ENCODE measurements at regions not wholly inside any gene's neighbourhood (a gene's known extent, or its start where the extent isn't known, plus 50 kb on each side); places are given as distances from the start of the nearest gene placed in this dataset.

DNA sequence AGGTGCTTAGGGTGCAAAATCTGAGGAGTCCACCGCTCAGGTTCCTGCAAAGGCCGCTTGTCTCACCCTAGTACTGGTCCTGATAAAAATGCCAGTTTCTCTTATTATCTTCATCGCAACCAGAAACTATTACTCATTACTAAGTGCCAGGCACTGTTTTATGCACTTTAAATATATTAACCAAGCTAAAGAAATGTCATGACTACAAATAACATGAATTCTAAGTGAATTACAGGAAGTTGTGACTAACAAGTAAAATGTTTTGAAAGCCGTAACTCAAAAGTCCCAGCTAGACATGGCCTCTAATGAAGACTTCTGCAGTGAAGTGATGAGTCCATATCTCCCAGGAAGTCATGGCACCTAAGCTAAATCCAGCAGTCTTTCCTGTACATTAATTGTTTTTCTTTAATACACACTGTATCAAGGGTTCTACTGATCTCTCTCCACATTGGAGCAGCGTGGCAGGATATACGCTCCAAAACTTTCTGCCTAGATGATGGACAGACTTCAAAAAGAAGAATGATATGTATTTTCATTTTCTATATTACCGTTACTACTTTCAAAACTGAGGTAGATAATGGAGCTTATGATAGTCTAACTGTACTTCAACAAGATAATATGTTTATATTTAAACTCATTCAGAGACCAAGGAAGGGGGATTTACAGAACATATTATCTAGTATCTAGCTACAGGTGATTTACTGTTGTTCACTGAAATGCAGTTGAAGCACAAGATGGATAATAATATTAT lies 117.3 kb upstream of the ARID2 start:
- H3K4me3 Mint-ChIP-seq: no peak overlapping the region
- no peak overlapping the region for H3K27ac Mint-ChIP-seq
- no peak for DNase-seq
- no peaks in the 10 kb centered on the region for H3K36me3 Mint-ChIP-seq
- H3K9me3 Mint-ChIP-seq: no peaks in the 10 kb centered on the region
- peak in 1 of 2 donors; percentile 14 for ATAC-seq (replicated peaks)
- peaks cover 0 to 7% of the 10 kb centered on the region in 2 donors for H3K27me3 Mint-ChIP-seq
- peaks cover 0 to 6% of the 10 kb centered on the region in 2 donors for H3K4me1 Mint-ChIP-seq

DNA sequence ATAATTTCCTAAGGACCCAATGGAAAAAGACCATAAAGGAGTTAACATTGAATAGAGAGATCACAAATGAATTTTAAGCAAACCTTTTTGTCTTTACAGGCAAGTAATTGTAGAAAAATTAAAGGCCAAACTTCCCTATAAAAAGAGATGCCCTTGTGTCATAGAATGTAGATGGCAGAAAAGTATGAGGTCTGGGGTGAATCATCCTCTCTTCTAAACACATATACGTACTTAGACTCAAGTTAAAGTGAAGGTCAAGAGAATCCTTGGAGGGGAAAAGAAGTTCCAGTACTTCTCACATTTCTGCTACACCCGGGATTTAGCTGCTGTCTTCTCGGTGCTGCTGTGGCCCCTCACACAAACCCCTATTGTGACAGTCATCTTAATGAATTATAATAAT lies 116.2 kb upstream of the ARID2 start:
- no peaks in the 10 kb centered on the region for H3K36me3 Mint-ChIP-seq
- no peak overlapping the region for H3K27ac Mint-ChIP-seq
- no peaks in the 10 kb centered on the region for H3K27me3 Mint-ChIP-seq
- H3K9me3 Mint-ChIP-seq: no peaks in the 10 kb centered on the region
- DNase-seq (no peak), ATAC-seq (replicated peaks) (no peak)
- H3K4me3 Mint-ChIP-seq: no peak overlapping the region
- H3K4me1 Mint-ChIP-seq: peaks cover 0 to 6% of the 10 kb centered on the region in 2 donors

DNA sequence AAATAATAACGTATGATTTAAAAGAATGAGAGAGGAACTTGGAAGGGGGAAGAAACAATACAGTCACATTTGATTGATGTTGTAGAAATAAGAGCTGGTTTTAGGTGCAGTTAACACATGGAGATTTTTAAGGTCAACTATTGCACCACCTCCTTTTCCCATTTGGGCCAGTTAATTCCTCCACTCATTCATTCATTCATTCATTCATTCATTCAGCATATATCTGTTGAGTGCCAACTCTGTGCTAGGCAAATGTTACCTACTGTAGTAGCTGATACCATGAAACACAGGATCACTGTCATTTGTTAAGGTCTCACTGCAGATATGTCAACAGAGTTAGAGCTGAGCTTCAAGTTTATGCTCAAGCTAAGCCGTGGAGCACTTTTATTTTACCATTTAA lies 115.7 kb upstream of the ARID2 start:
- Mint-ChIP-seq H3K27me3 (no peaks in the 10 kb centered on the region), H3K4me3 (no peak overlapping the region), H3K36me3 (no peaks in the 10 kb centered on the region), H3K4me1 (peaks cover 0 to 9% of the 10 kb centered on the region in 2 donors), H3K27ac (no peak overlapping the region), H3K9me3 (no peaks in the 10 kb centered on the region)
- ATAC-seq (replicated peaks): no peak
- no peak for DNase-seq

DNA sequence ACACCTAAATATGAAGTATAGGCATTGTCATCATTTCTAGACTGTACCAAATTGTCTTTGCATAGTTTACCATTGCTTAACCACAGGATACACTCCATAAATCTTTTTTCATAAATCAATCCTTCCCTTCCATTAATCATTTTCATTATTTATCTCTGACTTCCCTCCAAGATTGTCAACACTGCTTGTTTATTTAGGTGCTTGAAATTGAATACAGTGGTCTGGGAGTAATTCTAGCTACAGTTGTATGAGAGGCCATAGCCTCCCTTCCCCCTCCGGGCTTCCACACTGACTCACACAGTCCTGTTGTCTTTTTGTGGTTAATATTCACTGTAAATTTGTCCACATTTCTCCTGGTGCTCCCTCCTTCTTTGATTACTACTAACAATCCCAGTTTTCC lies 114.2 kb upstream of the ARID2 start:
- no peak for DNase-seq
- peaks cover 0 to 9% of the 10 kb centered on the region in 2 donors for H3K4me1 Mint-ChIP-seq
- H3K27me3 Mint-ChIP-seq: no peaks in the 10 kb centered on the region
- ATAC-seq (replicated peaks): no peak
- H3K4me3 Mint-ChIP-seq: no peak overlapping the region
- H3K36me3 Mint-ChIP-seq: no peaks in the 10 kb centered on the region
- no peaks in the 10 kb centered on the region for H3K9me3 Mint-ChIP-seq
- H3K27ac Mint-ChIP-seq: no peak overlapping the region

DNA sequence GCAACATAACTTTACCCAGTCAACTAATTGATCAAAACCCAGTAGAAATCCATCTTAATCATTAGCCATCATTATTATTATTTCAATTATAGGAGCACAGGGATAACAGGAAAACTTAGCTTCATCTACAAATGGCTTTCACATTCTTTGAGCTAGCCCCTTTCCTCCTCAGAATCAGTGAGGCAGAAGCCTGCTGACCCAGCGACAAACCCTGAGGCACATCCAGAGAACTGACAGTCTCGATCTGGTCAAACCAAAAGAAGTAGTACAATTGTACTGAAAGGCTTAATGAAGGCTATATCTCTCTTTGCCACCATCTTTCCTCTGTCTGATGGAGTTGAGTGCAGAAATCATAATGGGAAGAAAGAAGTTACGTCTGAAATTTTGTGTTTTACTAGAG lies 109.8 kb upstream of the ARID2 start:
- no peak overlapping the region for H3K4me3 Mint-ChIP-seq
- H3K9me3 Mint-ChIP-seq: peaks cover 0 to 6% of the 10 kb centered on the region in 2 donors
- ATAC-seq (replicated peaks) (no peak), DNase-seq (no peak)
- H3K27ac Mint-ChIP-seq: no peak overlapping the region
- peaks cover 0 to 3% of the 10 kb centered on the region in 2 donors for H3K4me1 Mint-ChIP-seq
- no peaks in the 10 kb centered on the region for H3K36me3 Mint-ChIP-seq
- peaks cover 0 to 10% of the 10 kb centered on the region in 2 donors for H3K27me3 Mint-ChIP-seq

DNA sequence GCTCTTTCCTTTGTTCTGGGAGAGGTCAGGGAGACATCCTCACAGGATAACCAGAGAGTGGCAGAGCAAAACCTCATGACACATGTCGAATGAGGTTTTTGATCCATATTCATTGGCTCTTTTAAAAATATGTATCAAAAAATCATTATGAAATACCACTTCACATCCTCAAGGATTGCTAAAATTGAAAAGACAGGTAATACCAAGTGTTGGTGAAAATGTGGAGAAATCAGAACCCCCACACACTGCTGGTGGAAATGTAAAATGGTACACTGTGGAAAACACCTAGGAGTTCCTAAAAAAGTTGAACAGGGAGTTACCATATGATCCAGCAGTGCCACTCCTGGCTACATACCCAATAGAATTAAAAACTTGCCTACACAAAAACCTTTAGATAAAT lies 107.8 kb upstream of the ARID2 start:
- Mint-ChIP-seq H3K27me3 (peaks cover 0 to 10% of the 10 kb centered on the region in 2 donors), H3K27ac (no peak overlapping the region), H3K9me3 (peaks cover 0 to 6% of the 10 kb centered on the region in 2 donors), H3K4me3 (no peak overlapping the region), H3K4me1 (peaks cover 0 to 3% of the 10 kb centered on the region in 2 donors), H3K36me3 (no peaks in the 10 kb centered on the region)
- DNase-seq (no peak), ATAC-seq (replicated peaks) (no peak)

DNA sequence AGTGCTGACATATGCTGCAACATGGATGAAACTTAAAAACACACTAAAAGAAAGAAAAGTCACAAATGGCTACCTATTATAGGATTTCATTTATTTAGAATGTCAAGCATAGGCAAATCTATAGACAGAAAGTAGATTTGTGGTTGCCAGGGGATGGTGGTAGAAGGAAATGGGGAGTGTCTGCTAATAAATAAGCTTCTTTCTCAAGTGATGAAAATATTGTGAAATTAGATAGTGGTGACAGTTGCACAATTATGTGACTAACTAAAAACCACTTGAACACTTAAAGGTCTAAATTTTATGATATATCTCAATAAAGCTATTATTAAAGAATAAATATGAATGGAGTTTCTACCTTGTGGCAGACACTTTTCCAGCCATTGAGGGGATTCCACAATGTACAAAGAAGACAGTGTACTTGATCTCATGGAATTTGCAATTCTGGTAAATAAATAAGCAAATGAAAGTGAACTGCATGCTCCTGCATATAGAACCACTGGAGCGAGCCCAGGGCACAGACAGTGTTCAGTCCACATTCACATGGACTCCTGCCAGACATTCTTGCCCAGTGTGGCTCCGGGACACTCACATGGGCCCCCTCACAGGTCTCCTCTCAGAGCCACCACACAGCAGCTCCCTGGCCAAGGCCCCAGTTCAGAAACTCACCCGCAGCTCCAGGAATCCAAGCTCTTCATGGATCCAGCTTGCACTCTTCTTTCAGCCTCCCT lies 107.1 kb upstream of the ARID2 start:
- ATAC-seq (replicated peaks): no peak
- Mint-ChIP-seq H3K36me3 (no peaks in the 10 kb centered on the region), H3K9me3 (peaks cover 0 to 6% of the 10 kb centered on the region in 2 donors)

DNA sequence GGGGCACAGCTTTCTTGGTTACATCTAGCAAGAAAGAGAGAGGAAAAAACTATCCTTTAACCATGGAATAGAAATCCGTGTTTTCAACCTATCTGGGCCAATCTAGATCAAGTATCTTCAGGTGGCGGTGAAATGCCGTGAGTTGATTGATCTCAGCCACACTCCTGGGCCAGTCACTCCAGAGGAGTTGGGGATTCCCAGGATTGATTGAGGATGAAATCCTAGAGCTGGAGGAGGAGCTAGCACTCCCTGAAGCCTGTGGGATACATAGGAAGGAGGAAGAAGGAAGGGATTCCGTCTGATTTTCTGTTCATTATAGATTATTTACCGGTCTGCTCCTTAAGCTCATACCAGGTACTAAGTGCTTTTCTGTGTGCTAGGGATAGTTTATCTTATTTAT lies 106.3 kb upstream of the ARID2 start:
- DNase-seq: no peak
- Mint-ChIP-seq H3K36me3 (no peaks in the 10 kb centered on the region), H3K4me1 (peaks cover 0 to 3% of the 10 kb centered on the region in 2 donors), H3K27me3 (peaks cover 2 to 10% of the 10 kb centered on the region in 2 donors), H3K27ac (no peak overlapping the region), H3K9me3 (peaks cover 0 to 6% of the 10 kb centered on the region in 2 donors), H3K4me3 (no peak overlapping the region)
- no peak for ATAC-seq (replicated peaks)

More for the DNA sequence above, 107.1 kb upstream of the ARID2 start:
- DNase-seq: no peak
- Mint-ChIP-seq H3K4me3 (no peak overlapping the region), H3K27ac (no peak overlapping the region), H3K4me1 (peaks cover 0 to 3% of the 10 kb centered on the region in 2 donors), H3K27me3 (peaks cover 0 to 10% of the 10 kb centered on the region in 2 donors)

DNA sequence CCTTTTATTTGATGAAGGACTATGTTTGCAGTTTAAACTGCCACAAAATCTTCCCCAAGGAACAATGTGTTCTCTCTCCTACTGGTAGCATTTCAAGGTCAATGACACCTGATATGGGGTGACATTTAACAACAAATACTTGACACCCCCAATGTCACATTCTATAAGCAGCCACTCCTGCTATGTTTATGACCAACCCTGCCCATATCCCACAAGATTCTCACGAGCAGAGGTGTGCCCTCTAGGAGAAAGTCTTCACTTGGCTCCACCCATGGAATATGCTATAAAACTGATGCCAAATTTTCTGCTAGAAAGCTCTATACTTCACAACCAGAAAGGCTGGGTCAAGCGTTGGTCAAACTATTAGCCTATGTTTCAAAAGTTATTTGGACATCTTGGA lies 105.6 kb upstream of the ARID2 start:
- H3K9me3 Mint-ChIP-seq: peaks cover 0 to 6% of the 10 kb centered on the region in 2 donors
- H3K4me3 Mint-ChIP-seq: no peak overlapping the region
- no peak overlapping the region for H3K27ac Mint-ChIP-seq
- H3K27me3 Mint-ChIP-seq: peaks cover 5 to 10% of the 10 kb centered on the region in 2 donors
- no peaks in the 10 kb centered on the region for H3K4me1 Mint-ChIP-seq
- DNase-seq (no peak), ATAC-seq (replicated peaks) (no peak)
- H3K36me3 Mint-ChIP-seq: no peaks in the 10 kb centered on the region

DNA sequence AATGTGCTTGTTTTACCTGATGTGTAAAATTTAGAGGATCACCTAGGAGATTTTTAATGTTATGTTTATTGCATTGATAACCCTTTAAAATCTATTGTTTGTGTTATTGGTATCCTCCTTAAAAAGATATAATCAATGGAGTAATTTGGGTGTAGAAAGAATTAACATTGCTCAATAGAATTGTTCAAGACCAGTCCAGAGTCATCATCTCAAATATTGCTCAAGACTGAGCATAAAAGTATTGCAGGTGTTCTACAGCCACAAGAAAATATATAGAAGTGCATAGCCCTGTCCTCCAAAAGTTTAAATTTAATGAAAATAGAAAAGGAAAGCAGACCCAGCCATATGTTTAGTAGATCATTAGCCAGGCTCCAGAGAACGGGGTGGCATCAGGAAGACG lies 102.5 kb upstream of the ARID2 start:
- Mint-ChIP-seq H3K27me3 (peaks cover 5 to 8% of the 10 kb centered on the region in 2 donors), H3K4me3 (no peak overlapping the region), H3K4me1 (no peaks in the 10 kb centered on the region), H3K9me3 (peaks cover 0 to 2% of the 10 kb centered on the region in 2 donors), H3K36me3 (no peaks in the 10 kb centered on the region), H3K27ac (no peak overlapping the region)
- ATAC-seq (replicated peaks): no peak
- DNase-seq: no peak

DNA sequence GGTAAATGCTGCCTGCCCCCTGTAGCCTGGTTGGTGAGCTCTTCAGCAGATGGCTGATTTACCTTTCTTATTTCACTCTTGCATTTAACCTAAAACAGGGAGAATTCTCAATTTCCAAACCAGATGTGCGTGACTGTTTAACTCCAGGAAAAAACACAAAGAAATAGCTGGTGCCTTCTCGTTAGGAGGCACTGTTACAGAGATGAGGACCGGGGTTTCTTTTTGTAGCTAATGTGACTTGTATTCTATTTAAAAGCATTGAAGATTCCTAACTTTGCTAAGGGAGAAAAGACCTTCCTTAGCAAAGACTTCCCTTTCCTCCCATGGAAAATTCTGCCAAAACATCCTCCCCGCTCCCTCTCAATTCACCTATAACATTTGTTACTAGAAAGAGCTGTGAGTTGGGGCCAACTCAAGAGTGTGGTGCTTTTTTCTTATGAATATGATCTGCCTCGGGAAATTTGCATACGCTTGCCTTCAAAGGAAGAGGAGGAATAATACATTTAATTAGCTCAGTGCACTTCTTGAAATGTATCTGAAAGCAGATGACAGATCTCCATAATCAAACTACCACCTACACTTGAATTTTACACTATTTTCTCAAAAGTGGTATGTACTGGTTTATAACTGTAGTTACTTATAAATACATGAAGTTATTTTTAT lies 102.0 kb upstream of the ARID2 start:
- Mint-ChIP-seq H3K9me3 (no peaks in the 10 kb centered on the region), H3K27me3 (peaks cover 5 to 8% of the 10 kb centered on the region in 2 donors), H3K36me3 (no peaks in the 10 kb centered on the region), H3K4me3 (no peak overlapping the region), H3K4me1 (no peaks in the 10 kb centered on the region), H3K27ac (no peak overlapping the region)
- DNase-seq (no peak), ATAC-seq (replicated peaks) (no peak)

DNA sequence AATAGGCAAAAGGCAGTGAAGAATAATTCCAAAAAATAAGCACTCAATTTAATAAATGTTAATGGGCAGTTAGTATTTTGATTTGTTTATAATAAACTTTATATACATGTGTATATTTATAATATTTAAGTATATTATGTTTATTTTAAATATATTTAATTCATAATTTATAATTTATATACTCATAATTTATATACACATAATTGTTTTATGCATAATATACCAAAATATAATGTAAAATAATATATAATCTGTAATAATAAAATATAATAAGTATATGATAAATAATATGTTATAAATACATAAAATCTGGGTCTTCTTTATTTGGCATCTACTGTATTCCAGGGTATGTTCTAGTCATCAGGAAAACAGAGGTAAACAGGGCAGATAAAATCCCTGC lies 100.2 kb upstream of the ARID2 start:
- peaks cover 5% of the 10 kb centered on the region in 2 donors for H3K27me3 Mint-ChIP-seq
- DNase-seq (no peak), ATAC-seq (replicated peaks) (no peak)
- H3K27ac Mint-ChIP-seq: no peak overlapping the region
- H3K36me3 Mint-ChIP-seq: no peaks in the 10 kb centered on the region
- H3K4me1 Mint-ChIP-seq: peaks cover 6 to 11% of the 10 kb centered on the region in 2 donors
- H3K9me3 Mint-ChIP-seq: no peaks in the 10 kb centered on the region
- no peak overlapping the region for H3K4me3 Mint-ChIP-seq

DNA sequence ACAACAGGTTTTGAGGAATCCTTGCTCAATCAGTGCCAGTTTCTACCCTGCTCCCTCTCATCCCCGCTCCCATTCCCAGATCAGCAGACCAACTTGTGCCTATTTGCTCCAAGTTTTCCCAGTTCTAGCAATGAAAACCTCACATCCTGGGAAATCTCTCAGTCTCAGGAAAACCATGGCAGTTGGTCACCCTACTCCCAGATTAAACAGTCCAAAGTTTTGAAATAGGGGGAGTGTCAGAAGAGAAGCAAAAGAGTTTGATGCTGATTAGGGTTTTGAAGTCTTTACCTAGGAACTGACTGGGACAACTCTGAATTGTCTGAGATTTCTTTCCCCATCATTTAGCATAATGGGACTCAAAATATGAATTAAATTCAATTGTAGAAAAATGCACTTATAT lies 95.8 kb upstream of the ARID2 start:
- H3K36me3 Mint-ChIP-seq: no peaks in the 10 kb centered on the region
- H3K4me3 Mint-ChIP-seq: no peak overlapping the region
- peaks cover 9 to 19% of the 10 kb centered on the region in 2 donors for H3K4me1 Mint-ChIP-seq
- peaks cover 0 to 5% of the 10 kb centered on the region in 2 donors for H3K27me3 Mint-ChIP-seq
- H3K9me3 Mint-ChIP-seq: no peaks in the 10 kb centered on the region
- DNase-seq: no peak
- H3K27ac Mint-ChIP-seq: no peak overlapping the region
- ATAC-seq (replicated peaks): no peak

DNA sequence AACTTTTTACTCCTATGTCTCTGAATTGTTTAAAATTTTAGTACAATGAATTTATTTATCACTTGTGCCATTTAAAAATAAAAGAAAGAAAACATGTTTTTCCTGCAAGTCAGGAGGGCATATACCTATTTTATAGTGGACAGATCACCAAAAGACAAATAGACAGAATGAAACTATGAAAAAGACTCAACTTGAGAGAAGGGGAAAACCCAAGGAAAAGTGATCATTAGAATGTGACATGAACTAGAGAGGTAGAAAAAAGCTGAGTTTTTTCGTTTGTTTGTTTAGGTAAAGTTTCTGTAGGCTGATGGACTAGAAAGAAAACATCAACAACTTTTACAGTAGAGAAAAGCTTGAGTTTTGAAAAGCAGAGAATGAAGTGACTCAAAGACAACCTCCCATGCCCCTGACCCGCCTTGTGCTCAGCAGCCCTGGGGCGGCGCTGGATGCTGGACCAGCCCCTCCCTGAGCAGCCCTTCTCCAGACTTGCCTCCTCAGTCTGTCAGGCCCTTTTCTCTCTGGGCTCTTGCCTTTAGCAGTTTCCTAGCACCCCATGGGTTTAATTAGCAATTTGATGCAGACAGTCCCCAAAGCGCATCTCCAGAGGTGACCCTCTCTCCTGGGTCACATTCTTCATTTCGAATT lies 95.1 kb upstream of the ARID2 start:
- DNase-seq: no peak
- Mint-ChIP-seq H3K4me1 (peaks cover 9 to 19% of the 10 kb centered on the region in 2 donors), H3K27me3 (peaks cover 0 to 5% of the 10 kb centered on the region in 2 donors), H3K9me3 (no peaks in the 10 kb centered on the region), H3K36me3 (no peaks in the 10 kb centered on the region), H3K4me3 (no peak overlapping the region), H3K27ac (no peak overlapping the region)
- peak; percentile 81 to 91 for ATAC-seq (replicated peaks)
